B cell (primary cell): ENCODE measurements at regions not wholly inside any gene's neighbourhood (a gene's known extent, or its start where the extent isn't known, plus 50 kb on each side); places are given as distances from the start of the nearest gene placed in this dataset.
"Not testable (repeated sequence)": the region's sequence is repeated elsewhere in the genome, so short reads cannot be mapped to it uniquely, and the experiment has no call there.

ENCODE experiments used
- ATAC-seq: fragments of 200-7000 bp; cut with Tn5 transposase; one replicate; pipeline ENCODE4 v1.10.0; 2021; ENCODE audit warnings: low read depth, mild to moderate bottlenecking, moderate number of reproducible peaks, moderate library complexity
- CTCF ChIA-PET: fragments of 350-600 bp; sonication (Branson Sonifier 250); formaldehyde crosslinking; loops from one replicate; lab custom pipeline; 2021; ENCODE audit warnings: antibody characterized with exemption, inconsistent platforms; lab: Charles Lee
- POLR2A ChIA-PET: fragments of 350-600 bp; sonication (Branson Sonifier 250); formaldehyde crosslinking; loops from one replicate; lab custom pipeline; 2021; ENCODE audit warnings: antibody characterized with exemption; lab: Charles Lee
- DNase-seq: peaks from one replicate; pipeline ENCODE4 v3.0.0; 2013
- H2AFZ ChIP-seq: 2 replicates; pipeline ENCODE4 v1.6.1; 2012; ENCODE audit warnings: mild to moderate bottlenecking, low read depth, low read length; ENCODE audit not compliant: insufficient read depth, poor library complexity, severe bottlenecking
- H3K27ac ChIP-seq, 2 donors: 1 replicate in 1 of 2; 2 replicates in 1 of 2; pipeline ENCODE4 v1.5.1; 2012 to 2013; ENCODE audit warnings: low read length in 2 of 2, mild to moderate bottlenecking in 2 of 2, moderate library complexity in 1 of 2
- H3K27me3 ChIP-seq, 4 experiments: fragments of 200-600 bp in 1 of 4; sonication (generic) in 1 of 4; replicated peaks in 1 of 4; 1 replicate in 2 of 4; 2 replicates in 2 of 4; pipeline versions ENCODE4 v1.6.1 to v1.7.0; 2013 to 2016; ENCODE audit warnings: low read length in 3 of 4, mild to moderate bottlenecking in 2 of 4, mixed read lengths in 1 of 4, moderate library complexity in 1 of 4; ENCODE audit not compliant: insufficient read depth in 4 of 4, control insufficient read depth in 3 of 4; ENCODE audit errors: control extremely low read depth in 1 of 4
- H3K36me3 ChIP-seq, 2 experiments: replicated peaks in 1 of 2; 1 replicate in 1 of 2; 2 replicates in 1 of 2; pipeline versions ENCODE4 v1.6.1 to v1.7.1; 2013; ENCODE audit warnings: low read length in 1 of 2; ENCODE audit not compliant: insufficient read depth in 2 of 2, control insufficient read depth in 1 of 2; ENCODE audit errors: control extremely low read depth in 1 of 2, extremely low read depth in 1 of 2
- H3K4me1 ChIP-seq, 2 donors: fragments of 200-600 bp in 1 of 2; sonication (generic) in 1 of 2; 1 replicate in 1 of 2; 2 replicates in 1 of 2; pipeline versions ENCODE4 v1.5.1 to v1.6.1; 2013 to 2017; ENCODE audit warnings: low read length in 2 of 2; ENCODE audit not compliant: control insufficient read depth in 2 of 2, insufficient read depth in 2 of 2
- H3K4me2 ChIP-seq: replicated peaks from 2 replicates; pipeline ENCODE3; 2012; ENCODE audit warnings: mild to moderate bottlenecking, low read depth, low read length; ENCODE audit not compliant: poor library complexity, severe bottlenecking
- H3K4me3 ChIP-seq, 5 experiments: fragments of 200-600 bp in 1 of 5; sonication (generic) in 1 of 5; 1 replicate in 3 of 5; 2 replicates in 2 of 5; pipeline versions ENCODE4 v1.5.1 to v1.7.0; 2011 to 2016; ENCODE audit warnings: low read length in 4 of 5, mild to moderate bottlenecking in 4 of 5, low read depth in 2 of 5, control low read depth in 1 of 5, moderate library complexity in 1 of 5; ENCODE audit not compliant: insufficient read depth in 1 of 5; ENCODE audit errors: control extremely low read depth in 1 of 5, extremely low read depth in 1 of 5
- H3K79me2 ChIP-seq: fragments of 200-600 bp; sonication (generic); one replicate; pipeline ENCODE4 v1.6.0; 2016; ENCODE audit warnings: low read length; ENCODE audit not compliant: control insufficient read depth, insufficient read depth
- H3K9ac ChIP-seq: fragments of 200-600 bp; sonication (generic); 2 replicates; pipeline ENCODE4 v1.6.1; 2017; ENCODE audit warnings: mild to moderate bottlenecking, low read length, moderate library complexity
- H3K9me3 ChIP-seq, 3 donors: one replicate each; pipeline versions ENCODE4 v1.6.1 to v1.7.1; 2013; ENCODE audit warnings: low read length in 2 of 3; ENCODE audit not compliant: control insufficient read depth in 2 of 3, insufficient read depth in 1 of 3; ENCODE audit errors: control extremely low read depth in 1 of 3
- H4K20me1 ChIP-seq: 2 replicates; pipeline ENCODE4 v1.6.0; 2012; ENCODE audit warnings: mild to moderate bottlenecking, low read length; ENCODE audit not compliant: insufficient read depth, control insufficient read depth, poor library complexity, severe bottlenecking
- H3K27ac Mint-ChIP-seq: one replicate; pipeline ENCODE4 v1.8.0; 2021; ENCODE audit warnings: mixed read lengths
- H3K27me3 Mint-ChIP-seq: one replicate; pipeline ENCODE4 v1.8.0; 2021; ENCODE audit warnings: mixed read lengths
- H3K4me1 Mint-ChIP-seq: one replicate; pipeline ENCODE4 v1.8.0; 2021; ENCODE audit warnings: mixed read lengths
- H3K4me3 Mint-ChIP-seq: one replicate; pipeline ENCODE4 v1.8.0; 2021; ENCODE audit warnings: mixed read lengths
- H3K9me3 Mint-ChIP-seq: one replicate; pipeline ENCODE4 v1.8.0; 2022; ENCODE audit warnings: mixed read lengths; ENCODE audit not compliant: insufficient read depth
- CTCF ChIP-seq: fragments of 200-600 bp; IDR thresholded peaks from one replicate; pipeline ENCODE4 v1.8.0; 2022; ENCODE audit warnings: antibody characterized with exemption, mild to moderate bottlenecking
- EZH2 ChIP-seq: IDR thresholded peaks from 2 replicates; pipeline ENCODE4 v1.6.1; 2012; ENCODE audit warnings: borderline replicate concordance, low read depth, mild to moderate bottlenecking, moderate library complexity, low read length; ENCODE audit not compliant: insufficient read depth, poor library complexity, severe bottlenecking
- WGBS: methylation state at CpG from one replicate; pipeline ENCODE4 v1.1.5; 2013; ENCODE audit warnings: missing lambda C conversion rate; ENCODE audit not compliant: insufficient coverage; 5-methylcytosine and 5-hydroxymethylcytosine counted together
- intact Hi-C: fragments of 100-400 bp; cut with micrococcal nuclease; formaldehyde crosslinking; loops from one replicate; pipeline ENCODE4 v1.10.0; 2022

GRCh38 chr12:102305486-102305885 lies 107.9 kb upstream of the PMCH start:
- DNase-seq (no peak), ATAC-seq (no peak)
- no peaks in the 10 kb centered on the region for H3K4me1 ChIP-seq
- H3K9ac ChIP-seq, result no peak overlapping the region
- TF ChIP-seq EZH2, result no peak
- TF ChIP-seq CTCF, result no peak
- Mint-ChIP-seq H3K27ac (no peak overlapping the region), H3K9me3 (peaks cover 2% of the 10 kb centered on the region), H3K4me1 (no peaks in the 10 kb centered on the region), H3K27me3 (peaks cover 4% of the 10 kb centered on the region), H3K4me3 (no peak overlapping the region)
- no peaks in the 10 kb centered on the region for H3K27me3 ChIP-seq
- CTCF ChIA-PET, result no interaction called here
- H3K36me3 ChIP-seq, result no peaks in the 10 kb centered on the region
- peaks cover 0 to 5% (median 2%) of the 10 kb centered on the region in 3 donors for H3K9me3 ChIP-seq
- intact Hi-C loops, result no loop called here
- no peak overlapping the region for H3K4me2 ChIP-seq
- WGBS, result 100% methylated on average over 1 of the region's 2 CpGs
- H3K79me2 ChIP-seq, result no peaks in the 10 kb centered on the region
- no peaks in the 10 kb centered on the region for H4K20me1 ChIP-seq
- H2AFZ ChIP-seq, result no peak overlapping the region
- no peak overlapping the region for H3K27ac ChIP-seq
- no peak overlapping the region for H3K4me3 ChIP-seq
- POLR2A ChIA-PET, result no interaction called here

- H4K20me1 ChIP-seq, H3K27ac Mint-ChIP-seq, H2AFZ ChIP-seq, H3K4me2 ChIP-seq, H3K36me3 ChIP-seq, H3K27me3 Mint-ChIP-seq, H3K9me3 Mint-ChIP-seq, H3K4me1 Mint-ChIP-seq, ATAC-seq, H3K4me3 ChIP-seq, DNase-seq, intact Hi-C loops, H3K79me2 ChIP-seq, H3K27ac ChIP-seq, H3K9me3 ChIP-seq, H3K4me3 Mint-ChIP-seq, H3K27me3 ChIP-seq, CTCF ChIA-PET, H3K9ac ChIP-seq, POLR2A ChIA-PET, H3K4me1 ChIP-seq: not testable (repeated sequence)
- 76% methylated on average over 4 of the region's 5 CpGs for WGBS
These were observed 107.0 kb upstream of the PMCH start for GRCh38 chr12:102304667-102305066.
